ENCODE measurements at regions not wholly inside any gene's neighbourhood (a gene's known extent, or its start where the extent isn't known, plus 50 kb on each side); places are given as distances from the start of the nearest gene placed in this dataset.

DNA sequence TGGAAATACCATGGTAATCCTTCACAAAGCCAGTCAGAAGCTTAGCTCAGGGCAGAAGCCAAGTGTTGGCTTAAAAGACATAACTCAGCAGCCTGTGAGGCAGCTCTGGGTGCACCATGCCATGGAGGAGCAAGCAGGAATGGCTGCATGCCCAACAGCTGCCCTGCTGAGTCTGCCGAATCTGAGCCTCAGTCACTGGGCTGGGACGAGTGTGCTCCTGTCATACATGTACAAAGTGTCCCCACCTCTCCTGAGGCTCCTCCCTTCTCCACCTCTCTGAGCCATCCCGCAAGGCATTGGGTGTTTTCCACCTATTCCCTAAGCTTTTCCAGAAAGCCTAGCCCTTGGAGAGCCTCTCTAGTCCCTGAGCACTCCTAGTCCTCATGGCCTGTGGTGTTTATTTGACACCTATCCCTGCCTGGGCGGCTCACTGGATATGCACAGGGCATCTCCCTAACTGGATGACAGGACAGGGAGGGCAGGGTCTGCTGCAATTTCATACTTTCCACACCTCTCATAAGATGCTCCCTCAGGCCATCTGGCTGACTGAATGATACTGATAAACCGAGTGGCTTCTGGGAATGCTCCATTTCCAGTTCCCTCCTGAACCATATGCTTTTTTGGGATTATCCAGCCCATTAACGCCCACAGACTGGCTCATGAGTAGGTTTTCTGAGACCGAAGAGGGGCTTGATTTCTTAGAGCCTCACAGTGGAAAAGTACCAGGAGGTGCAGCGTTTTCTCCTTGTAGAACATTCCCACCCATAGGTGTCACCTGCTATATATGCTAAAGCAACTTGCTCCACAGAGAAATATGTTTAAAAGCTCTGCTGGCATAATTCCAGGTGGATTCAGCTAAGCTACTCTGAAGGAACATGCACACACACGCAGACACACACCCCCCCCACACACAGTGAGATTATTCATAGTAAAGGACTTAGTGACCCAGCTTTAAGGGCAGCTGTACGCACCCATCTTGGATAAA, 199.3 kb downstream of the SNX10 start:
- no peak for DNase-seq
- TF ChIP-seq, protein P1, sequence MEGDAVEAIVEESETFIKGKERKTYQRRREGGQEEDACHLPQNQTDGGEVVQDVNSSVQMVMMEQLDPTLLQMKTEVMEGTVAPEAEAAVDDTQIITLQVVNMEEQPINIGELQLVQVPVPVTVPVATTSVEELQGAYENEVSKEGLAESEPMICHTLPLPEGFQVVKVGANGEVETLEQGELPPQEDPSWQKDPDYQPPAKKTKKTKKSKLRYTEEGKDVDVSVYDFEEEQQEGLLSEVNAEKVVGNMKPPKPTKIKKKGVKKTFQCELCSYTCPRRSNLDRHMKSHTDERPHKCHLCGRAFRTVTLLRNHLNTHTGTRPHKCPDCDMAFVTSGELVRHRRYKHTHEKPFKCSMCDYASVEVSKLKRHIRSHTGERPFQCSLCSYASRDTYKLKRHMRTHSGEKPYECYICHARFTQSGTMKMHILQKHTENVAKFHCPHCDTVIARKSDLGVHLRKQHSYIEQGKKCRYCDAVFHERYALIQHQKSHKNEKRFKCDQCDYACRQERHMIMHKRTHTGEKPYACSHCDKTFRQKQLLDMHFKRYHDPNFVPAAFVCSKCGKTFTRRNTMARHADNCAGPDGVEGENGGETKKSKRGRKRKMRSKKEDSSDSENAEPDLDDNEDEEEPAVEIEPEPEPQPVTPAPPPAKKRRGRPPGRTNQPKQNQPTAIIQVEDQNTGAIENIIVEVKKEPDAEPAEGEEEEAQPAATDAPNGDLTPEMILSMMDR (IDR thresholded peaks at IDR 0.05), result no peak
- ChIA-PET POLR2A (no interaction called here), CTCF (interaction anchor here (1.4 to 1.7 kb wide), 2 partner anchors 10 to 121 kb away, joined by 8 to 9 read pairs; no protein-coding TSS in a partner anchor)
- H3K27me3 Mint-ChIP-seq, result peaks cover 2% of the 10 kb centered on the region
- intact Hi-C loops (cut with micrococcal nuclease), result no loop called here
- no peak overlapping the region for H3K4me3 Mint-ChIP-seq
- no peak for ATAC-seq
- H3K27ac Mint-ChIP-seq, result no peak overlapping the region
- no peaks in the 10 kb centered on the region for H3K36me3 Mint-ChIP-seq (ENCODE audit: low read depth)
- H3K9me3 Mint-ChIP-seq, result no peaks in the 10 kb centered on the region
- H3K4me1 Mint-ChIP-seq (ENCODE audit: low read depth), result no peaks in the 10 kb centered on the region

- Mint-ChIP-seq H3K27me3 (peaks cover 2% of the 10 kb centered on the region), H3K9me3 (no peaks in the 10 kb centered on the region), H3K27ac (no peak overlapping the region), H3K36me3 (ENCODE audit: low read depth) (no peaks in the 10 kb centered on the region), H3K4me3 (no peak overlapping the region), H3K4me1 (ENCODE audit: low read depth) (no peaks in the 10 kb centered on the region)
- no peak for DNase-seq
- POLR2A ChIA-PET, result interaction anchor here (0.6 kb wide), 1 partner anchor 296 kb away, joined by 3 read pairs; no protein-coding TSS in a partner anchor
- no peak for ATAC-seq
- intact Hi-C loops (cut with micrococcal nuclease), result no loop called here
- CTCF ChIA-PET, result no interaction called here
- TF ChIP-seq, protein P1 (IDR thresholded peaks at IDR 0.05), result no peak
Measured at GRCh38 chr7:26492816-26493215, 201.2 kb downstream of the SNX10 start.

- intact Hi-C loops (cut with micrococcal nuclease), result no loop called here
Measured at GRCh38 chr7:26493737-26494428, 202.2 kb downstream of the SNX10 start.

DNA sequence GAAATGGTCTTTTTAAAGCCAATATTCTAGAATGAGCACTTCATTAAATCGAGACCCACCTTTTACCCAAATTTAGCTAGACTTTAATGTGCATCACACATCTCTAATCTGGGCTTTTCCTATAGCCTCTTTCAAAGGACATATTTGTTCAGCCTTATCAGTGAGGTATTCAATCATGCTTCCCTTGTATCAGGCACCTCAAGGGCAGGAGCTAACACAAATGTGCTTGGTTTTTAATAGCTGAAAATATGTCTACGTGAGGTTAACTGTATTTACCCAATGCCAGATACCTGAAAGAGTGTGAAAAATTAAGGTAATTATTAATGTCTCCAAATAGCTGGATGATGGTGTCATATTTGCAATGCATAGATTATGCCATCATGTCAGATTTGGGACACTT, 203.9 kb downstream of the SNX10 start:
- ChIA-PET CTCF (interaction anchor here (1.5 to 1.9 kb wide), 2 partner anchors 118 to 603 kb away, joined by 4 to 8 read pairs; no protein-coding TSS in a partner anchor), POLR2A (no interaction called here)
- H3K27ac Mint-ChIP-seq, result no peak overlapping the region
- no peak overlapping the region for H3K4me3 Mint-ChIP-seq
- no peaks in the 10 kb centered on the region for H3K4me1 Mint-ChIP-seq (ENCODE audit: low read depth)
- ATAC-seq (no peak), DNase-seq (no peak)
- no peaks in the 10 kb centered on the region for H3K36me3 Mint-ChIP-seq (ENCODE audit: low read depth)
- intact Hi-C loops (cut with micrococcal nuclease), result no loop called here
- TF ChIP-seq, protein P1 (IDR thresholded peaks at IDR 0.05), result no peak
- H3K9me3 Mint-ChIP-seq, result no peaks in the 10 kb centered on the region
- H3K27me3 Mint-ChIP-seq, result no peaks in the 10 kb centered on the region

More at GRCh38 chr7:26493737-26494428, 202.2 kb downstream of the SNX10 start:
- H3K36me3 Mint-ChIP-seq (ENCODE audit: low read depth), result no peaks in the 10 kb centered on the region
- ChIA-PET CTCF (interaction anchor here (1.9 kb wide), 1 partner anchor 117 kb away, joined by 8 read pairs; no protein-coding TSS in a partner anchor), POLR2A (interaction anchor here (0.5 to 0.6 kb wide), 2 partner anchors 295 to 517 kb away, joined by 3 read pairs; no protein-coding TSS in a partner anchor)
- H3K27me3 Mint-ChIP-seq, result no peaks in the 10 kb centered on the region
- H3K4me3 Mint-ChIP-seq, result no peak overlapping the region
- H3K4me1 Mint-ChIP-seq (ENCODE audit: low read depth), result no peaks in the 10 kb centered on the region
- DNase-seq (no peak), ATAC-seq (no peak)
- H3K27ac Mint-ChIP-seq, result no peak overlapping the region
- H3K9me3 Mint-ChIP-seq, result no peaks in the 10 kb centered on the region
- TF ChIP-seq, protein P1 (IDR thresholded peaks at IDR 0.05), result no peak

All from activated CD8-positive, alpha-beta T cell treated with anti-CD3 and anti-CD28 coated beads for 36 hours (primary cell).